Neural progenitor cell (in vitro differentiated cells): ENCODE measurements at regions not wholly inside any gene's neighbourhood (a gene's known extent, or its start where the extent isn't known, plus 50 kb on each side); places are given as distances from the start of the nearest gene placed in this dataset.

Source experiments
- CTCF ChIP-seq: fragments of 200-600 bp; sonication (generic); IDR thresholded peaks from 2 replicates; pipeline ENCODE4 v1.5.1; 2017; ENCODE audit warnings: antibody characterized with exemption, mild to moderate bottlenecking
- EZH2phosphoT487 ChIP-seq: fragments of 200-600 bp; sonication (generic); IDR thresholded peaks from 2 replicates; pipeline ENCODE4 v1.6.1; 2017; ENCODE audit warnings: antibody characterized with exemption

DNA sequence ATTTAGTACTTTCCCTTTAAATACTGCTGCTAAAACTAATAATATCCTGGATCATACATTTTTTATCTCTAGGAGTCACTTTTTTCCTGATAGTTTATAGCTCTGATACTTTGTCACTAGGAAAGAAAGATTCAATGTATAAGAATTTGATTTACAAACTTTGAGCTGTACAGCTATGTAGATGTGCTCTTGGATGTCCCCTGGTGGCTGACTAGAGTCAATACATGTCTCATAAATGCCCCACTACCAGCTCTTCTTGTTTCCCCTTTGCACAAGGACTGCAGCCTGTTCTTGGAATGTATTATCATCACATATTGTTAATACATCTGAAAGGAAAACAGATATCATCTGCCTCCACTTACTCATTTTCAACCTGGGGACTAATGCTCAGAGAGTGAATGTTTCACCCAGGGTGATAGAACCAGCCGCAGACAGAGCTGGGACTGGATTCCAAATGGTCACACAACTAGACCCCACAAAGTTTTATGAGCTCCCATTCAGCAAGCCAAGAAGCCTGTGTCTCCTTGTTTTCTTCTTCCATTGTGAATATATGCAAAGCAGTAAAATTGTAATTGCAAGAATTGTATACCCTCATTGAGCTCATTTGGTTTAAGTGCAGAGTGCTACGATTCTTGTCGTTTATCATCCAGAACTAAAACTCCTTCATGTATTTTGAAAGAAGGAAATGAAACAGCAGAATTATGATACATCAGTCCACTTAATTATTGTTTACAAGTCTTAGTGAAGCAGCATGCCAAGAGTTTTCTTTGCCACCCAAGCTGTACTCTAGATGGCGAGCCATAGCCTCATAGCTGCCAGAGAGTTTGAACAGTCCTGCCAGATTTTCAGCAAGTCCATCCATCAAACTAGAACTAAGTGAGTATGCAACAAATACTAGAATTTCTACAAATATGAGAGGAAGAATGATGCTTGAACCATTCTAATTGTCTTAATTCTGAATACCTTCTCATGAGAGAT lies 261.6 kb upstream of the LMCD1 start:
- peak; percentile 90 for TF ChIP-seq CTCF
- TF ChIP-seq EZH2phosphoT487 = no peak
